ENCODE measurements at regions not wholly inside any gene's neighbourhood (a gene's known extent, or its start where the extent isn't known, plus 50 kb on each side); places are given as distances from the start of the nearest gene placed in this dataset.
"Not testable (repeated sequence)": the region's sequence is repeated elsewhere in the genome, so short reads cannot be mapped to it uniquely, and the experiment has no call there.

- TF ChIP-seq POLR2A (IDR thresholded peaks at IDR 0.05): not testable (repeated sequence)
- TF ChIP-seq, protein P1, sequence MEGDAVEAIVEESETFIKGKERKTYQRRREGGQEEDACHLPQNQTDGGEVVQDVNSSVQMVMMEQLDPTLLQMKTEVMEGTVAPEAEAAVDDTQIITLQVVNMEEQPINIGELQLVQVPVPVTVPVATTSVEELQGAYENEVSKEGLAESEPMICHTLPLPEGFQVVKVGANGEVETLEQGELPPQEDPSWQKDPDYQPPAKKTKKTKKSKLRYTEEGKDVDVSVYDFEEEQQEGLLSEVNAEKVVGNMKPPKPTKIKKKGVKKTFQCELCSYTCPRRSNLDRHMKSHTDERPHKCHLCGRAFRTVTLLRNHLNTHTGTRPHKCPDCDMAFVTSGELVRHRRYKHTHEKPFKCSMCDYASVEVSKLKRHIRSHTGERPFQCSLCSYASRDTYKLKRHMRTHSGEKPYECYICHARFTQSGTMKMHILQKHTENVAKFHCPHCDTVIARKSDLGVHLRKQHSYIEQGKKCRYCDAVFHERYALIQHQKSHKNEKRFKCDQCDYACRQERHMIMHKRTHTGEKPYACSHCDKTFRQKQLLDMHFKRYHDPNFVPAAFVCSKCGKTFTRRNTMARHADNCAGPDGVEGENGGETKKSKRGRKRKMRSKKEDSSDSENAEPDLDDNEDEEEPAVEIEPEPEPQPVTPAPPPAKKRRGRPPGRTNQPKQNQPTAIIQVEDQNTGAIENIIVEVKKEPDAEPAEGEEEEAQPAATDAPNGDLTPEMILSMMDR (IDR thresholded peaks at IDR 0.05): not testable (repeated sequence)
These were observed 84.1 kb upstream of the ADGRA3 start for GRCh38 chr4:22599929-22600432.
